ENCODE measurements at regions not wholly inside any gene's neighbourhood (a gene's known extent, or its start where the extent isn't known, plus 50 kb on each side); places are given as distances from the start of the nearest gene placed in this dataset.

DNA sequence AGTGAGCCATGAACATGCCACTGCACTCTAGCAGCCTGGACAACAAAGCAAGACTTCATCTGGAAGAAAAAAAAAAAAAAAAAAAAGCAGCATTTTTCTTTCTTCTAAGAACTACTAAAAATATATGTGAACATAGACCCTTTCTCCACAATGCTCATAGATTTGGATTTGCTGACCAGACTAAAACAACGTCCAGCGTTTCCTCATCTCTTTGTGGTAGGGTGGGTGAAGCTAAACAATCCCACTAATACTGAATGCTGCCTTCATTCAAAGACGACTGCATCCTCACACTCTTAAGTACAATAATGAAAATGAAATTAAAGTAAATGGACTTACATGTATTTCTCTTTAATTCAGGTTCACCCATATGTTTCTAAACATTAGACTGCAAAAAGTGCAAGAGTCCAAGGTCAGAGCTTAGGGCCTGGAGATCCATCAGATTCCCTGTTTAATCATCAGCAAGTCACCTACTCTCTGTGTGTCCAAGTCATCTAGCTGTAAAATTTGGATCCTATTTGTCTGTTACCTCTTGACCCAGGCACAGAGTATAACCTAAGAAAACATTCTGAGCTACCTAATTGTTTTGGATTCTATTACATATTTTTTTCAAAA lies 99.4 kb upstream of the NHSL1 start:
- no peak for DNase-seq
- in situ Hi-C loops (cut with HindIII; ENCODE audit: low pct_ligation_motif_present, low pct_unique_long_range_greater_than_20kb, low sequenced_read_pairs) = loop anchor here (25.0 kb wide), 1 partner anchor 164 kb away; the partner anchor contains the start of gene CCDC28A

DNA sequence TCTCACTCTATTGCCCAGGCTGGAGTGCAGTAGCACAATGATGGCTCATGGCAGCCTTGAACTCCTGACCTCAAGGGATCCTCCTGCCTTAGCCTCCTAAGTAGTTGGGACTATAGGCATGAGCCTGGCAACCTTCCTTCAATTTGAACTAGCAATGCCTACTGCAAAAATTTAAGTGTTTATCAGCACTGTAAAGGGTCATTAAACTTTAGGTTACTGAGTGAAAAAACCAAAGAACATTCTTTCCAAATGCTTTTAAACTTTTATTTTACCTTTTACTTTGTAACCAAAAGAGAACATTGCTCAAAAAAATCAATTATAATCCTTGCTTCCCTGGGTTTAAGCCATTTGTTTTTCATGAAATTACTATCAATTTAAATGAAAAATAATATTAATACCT lies 101.0 kb upstream of the NHSL1 start:
- DNase-seq = no peak
- in situ Hi-C loops (cut with HindIII; ENCODE audit: low pct_ligation_motif_present, low pct_unique_long_range_greater_than_20kb, low sequenced_read_pairs) = no loop called here

DNA sequence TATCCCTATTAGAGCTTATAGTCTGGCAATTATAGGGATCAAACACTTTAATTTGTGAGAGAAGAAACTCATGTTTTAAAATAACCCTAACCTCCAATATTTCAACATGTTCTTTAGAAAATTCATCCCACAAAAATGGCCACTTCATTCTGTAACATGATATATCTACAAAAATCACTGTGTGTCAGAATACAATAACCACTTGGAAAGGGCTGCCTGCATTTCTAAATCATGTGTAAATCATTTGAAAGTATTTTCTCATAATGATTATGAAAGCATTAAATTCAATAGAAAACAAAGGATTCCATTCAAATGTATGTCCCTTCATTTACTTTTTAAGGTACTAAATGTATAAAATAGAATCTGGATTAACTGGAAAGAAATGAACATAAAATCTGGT lies 101.4 kb upstream of the NHSL1 start:
- DNase-seq = no peak
- in situ Hi-C loops (cut with HindIII; ENCODE audit: low pct_ligation_motif_present, low pct_unique_long_range_greater_than_20kb, low sequenced_read_pairs) = no loop called here

DNA sequence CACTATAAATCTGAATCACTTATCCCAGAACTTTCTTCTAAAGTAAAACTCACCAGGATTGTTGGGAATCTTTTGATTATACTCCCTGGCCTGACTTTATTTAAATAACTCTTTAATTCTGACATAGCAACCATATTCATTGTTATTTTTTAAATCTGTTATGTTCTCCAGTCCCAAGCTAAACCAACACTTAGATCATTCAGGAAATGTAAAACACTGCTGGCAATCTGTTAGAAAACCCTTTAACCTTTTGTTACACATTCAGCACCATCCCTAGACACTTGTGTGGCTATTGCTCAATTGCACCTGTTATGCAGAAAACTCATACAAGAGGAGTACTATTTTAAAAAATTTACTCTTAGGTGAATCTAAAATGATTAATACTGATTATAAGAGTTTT lies 101.8 kb upstream of the NHSL1 start:
- DNase-seq = no peak
- in situ Hi-C loops (cut with HindIII; ENCODE audit: low pct_ligation_motif_present, low pct_unique_long_range_greater_than_20kb, low sequenced_read_pairs) = no loop called here

- in situ Hi-C loops (cut with HindIII; ENCODE audit: low pct_ligation_motif_present, low pct_unique_long_range_greater_than_20kb, low sequenced_read_pairs) = no loop called here
- no peak for DNase-seq
These were observed 106.7 kb upstream of the NHSL1 start for GRCh38 chr6:138605958-138606357.

DNA sequence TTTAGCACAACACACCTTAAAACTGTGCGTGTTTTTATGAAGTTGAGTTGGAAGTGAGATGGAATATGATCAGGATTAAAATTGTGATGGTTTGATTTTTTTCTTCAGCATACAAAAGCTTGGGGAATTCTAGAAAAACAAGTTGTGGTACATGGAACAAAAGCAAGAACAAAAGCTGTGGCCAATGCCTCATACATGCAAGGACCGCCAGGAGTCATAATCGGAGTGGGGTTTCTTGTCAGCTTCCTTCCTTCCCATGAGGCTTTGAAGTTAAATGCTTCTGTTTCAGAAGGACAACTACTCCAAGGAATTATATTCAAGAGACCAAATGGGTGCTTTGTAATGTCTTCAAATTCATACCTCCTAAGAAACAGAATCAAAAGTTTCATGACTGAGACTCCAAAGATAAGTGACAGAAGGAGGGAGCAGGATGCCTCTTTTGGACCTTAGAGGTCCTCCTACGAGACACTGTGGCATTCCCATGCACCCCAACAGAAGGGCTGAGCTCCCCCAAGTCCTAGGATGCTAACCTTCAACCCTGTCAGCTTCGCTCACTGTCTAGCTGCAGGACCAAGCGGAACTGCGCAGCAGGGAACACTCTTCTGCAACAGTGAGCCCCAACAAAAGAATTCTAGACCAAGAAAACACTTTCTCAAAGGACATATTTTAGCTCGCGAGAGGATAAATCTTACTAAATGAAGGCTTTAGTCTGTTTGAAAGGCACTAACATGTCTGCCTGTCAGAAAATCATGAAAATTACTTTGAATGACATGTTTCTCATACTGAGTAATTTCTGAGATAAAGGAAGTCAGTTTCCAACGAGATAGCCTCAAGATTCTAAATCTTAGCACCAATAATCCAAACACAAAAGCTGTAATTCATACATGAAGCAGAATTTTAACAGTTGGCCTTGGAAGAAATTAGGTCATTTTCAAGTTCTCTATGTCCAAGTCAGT lies 108.5 kb upstream of the NHSL1 start:
- in situ Hi-C loops (cut with HindIII; ENCODE audit: low pct_ligation_motif_present, low pct_unique_long_range_greater_than_20kb, low sequenced_read_pairs) = no loop called here

GRCh38 chr6:138608896-138609295 lies 109.6 kb upstream of the NHSL1 start:
- no peak for DNase-seq
- in situ Hi-C loops (cut with HindIII; ENCODE audit: low pct_ligation_motif_present, low pct_unique_long_range_greater_than_20kb, low sequenced_read_pairs) = no loop called here

More for the DNA sequence above, 108.5 kb upstream of the NHSL1 start:
- no peak for DNase-seq

GRCh38 chr6:138609801-138610430 lies 110.6 kb upstream of the NHSL1 start:
- no peak for DNase-seq
- in situ Hi-C loops (cut with HindIII; ENCODE audit: low pct_ligation_motif_present, low pct_unique_long_range_greater_than_20kb, low sequenced_read_pairs) = no loop called here

- in situ Hi-C loops (cut with HindIII; ENCODE audit: low pct_ligation_motif_present, low pct_unique_long_range_greater_than_20kb, low sequenced_read_pairs) = no loop called here
- no peak for DNase-seq
These were observed 111.5 kb upstream of the NHSL1 start for GRCh38 chr6:138610816-138611215.

GRCh38 chr6:138614151-138614550 lies 114.9 kb upstream of the NHSL1 start:
- in situ Hi-C loops (cut with HindIII; ENCODE audit: low pct_ligation_motif_present, low pct_unique_long_range_greater_than_20kb, low sequenced_read_pairs) = no loop called here

GRCh38 chr6:138618168-138618567 lies 118.9 kb upstream of the NHSL1 start:
- in situ Hi-C loops (cut with HindIII; ENCODE audit: low pct_ligation_motif_present, low pct_unique_long_range_greater_than_20kb, low sequenced_read_pairs) = no loop called here
- no peak for DNase-seq

More at GRCh38 chr6:138614151-138614550, 114.9 kb upstream of the NHSL1 start:
- no peak for DNase-seq

DNA sequence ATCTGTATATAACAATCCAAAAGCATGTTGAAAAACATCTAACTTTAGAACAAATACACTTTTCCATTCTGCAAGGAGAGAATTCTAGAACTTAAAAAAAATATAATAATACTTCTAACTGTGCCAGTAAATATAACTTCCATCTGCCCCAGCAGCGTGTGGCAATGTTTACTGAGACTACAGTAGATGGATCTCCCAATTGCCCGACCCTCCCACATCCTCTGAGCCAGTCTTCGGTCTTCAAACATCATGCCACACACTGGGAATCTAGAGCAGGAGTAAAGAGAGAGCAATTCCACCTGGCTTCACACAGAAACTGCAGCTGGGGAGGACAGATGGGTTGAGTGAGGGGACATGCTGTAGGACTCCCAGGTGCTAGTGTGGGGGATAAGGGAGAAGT lies 121.3 kb upstream of the NHSL1 start:
- DNase-seq = no peak

GRCh38 chr6:138622967-138623366 lies 123.7 kb upstream of the NHSL1 start:
- DNase-seq = no peak
- in situ Hi-C loops (cut with HindIII; ENCODE audit: low pct_ligation_motif_present, low pct_unique_long_range_greater_than_20kb, low sequenced_read_pairs) = no loop called here

More for the DNA sequence above, 121.3 kb upstream of the NHSL1 start:
- in situ Hi-C loops (cut with HindIII; ENCODE audit: low pct_ligation_motif_present, low pct_unique_long_range_greater_than_20kb, low sequenced_read_pairs) = no loop called here

- no peak for DNase-seq
- in situ Hi-C loops (cut with HindIII; ENCODE audit: low pct_ligation_motif_present, low pct_unique_long_range_greater_than_20kb, low sequenced_read_pairs) = no loop called here
These were observed 132.3 kb upstream of the NHSL1 start for GRCh38 chr6:138631566-138631965.

GRCh38 chr6:138637822-138638221 lies 135.7 kb upstream of the CCDC28A start:
- in situ Hi-C loops (cut with HindIII; ENCODE audit: low pct_ligation_motif_present, low pct_unique_long_range_greater_than_20kb, low sequenced_read_pairs) = no loop called here
- DNase-seq = no peak

- in situ Hi-C loops (cut with HindIII; ENCODE audit: low pct_ligation_motif_present, low pct_unique_long_range_greater_than_20kb, low sequenced_read_pairs) = no loop called here
- no peak for DNase-seq
These were observed 135.0 kb upstream of the CCDC28A start for GRCh38 chr6:138638604-138639003.

DNA sequence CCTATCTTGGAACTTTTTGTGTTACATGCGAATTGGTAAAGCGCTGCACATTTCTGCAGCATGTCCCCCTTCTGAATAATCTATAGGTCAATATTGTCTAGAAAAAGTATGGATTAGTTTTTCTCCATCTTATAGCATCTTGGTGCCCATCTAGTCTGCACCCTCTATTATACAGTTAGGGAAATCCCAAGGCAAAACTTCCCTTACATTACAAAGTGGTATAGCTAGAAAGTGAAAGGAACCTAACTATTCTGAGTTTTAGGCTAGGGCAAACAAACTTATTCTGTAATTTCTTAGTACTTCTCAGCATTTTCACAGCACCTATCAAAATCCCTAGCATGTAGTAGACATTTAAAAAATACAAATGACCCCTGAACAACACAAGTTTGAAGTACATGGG lies 133.5 kb upstream of the CCDC28A start:
- no peak for DNase-seq
- in situ Hi-C loops (cut with HindIII; ENCODE audit: low pct_ligation_motif_present, low pct_unique_long_range_greater_than_20kb, low sequenced_read_pairs) = no loop called here

GRCh38 chr6:138643210-138643609 lies 130.4 kb upstream of the CCDC28A start:
- DNase-seq = no peak
- in situ Hi-C loops (cut with HindIII; ENCODE audit: low pct_ligation_motif_present, low pct_unique_long_range_greater_than_20kb, low sequenced_read_pairs) = no loop called here

DNA sequence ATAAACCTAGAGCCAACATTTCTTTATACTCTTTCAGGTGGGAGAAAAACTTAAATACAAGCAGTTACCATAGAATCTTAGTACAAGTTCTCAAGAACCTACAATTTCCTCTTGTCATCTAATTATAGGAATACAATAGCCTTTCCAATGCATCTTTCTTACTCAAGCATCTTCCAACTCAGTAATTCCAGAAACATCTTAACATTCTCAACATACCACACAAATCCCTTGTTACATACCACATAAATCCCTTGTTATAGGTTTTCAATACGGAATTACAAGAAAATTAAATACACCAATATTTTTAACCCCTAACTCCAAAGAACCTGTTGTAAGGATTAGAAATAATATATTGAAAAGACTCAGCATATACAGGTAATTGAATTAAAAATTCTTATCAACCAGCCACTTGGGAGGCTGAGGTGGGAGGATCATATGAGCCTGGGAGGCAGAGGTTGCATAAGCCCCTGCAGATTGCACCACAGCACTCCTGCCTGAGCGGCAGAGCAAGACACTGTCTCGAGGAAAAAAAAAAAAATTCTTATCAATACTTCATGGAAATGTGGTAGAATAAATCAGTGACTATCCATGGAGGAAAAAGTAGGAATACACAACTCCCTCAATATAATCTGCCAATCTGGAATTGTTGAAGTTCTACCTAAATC lies 127.5 kb upstream of the CCDC28A start:
- in situ Hi-C loops (cut with HindIII; ENCODE audit: low pct_ligation_motif_present, low pct_unique_long_range_greater_than_20kb, low sequenced_read_pairs) = no loop called here
- DNase-seq = no peak

Data from ACHN (cell line).